ENCODE measurements at regions not wholly inside any gene's neighbourhood (a gene's known extent, or its start where the extent isn't known, plus 50 kb on each side); places are given as distances from the start of the nearest gene placed in this dataset.
"Not testable (repeated sequence)": the region's sequence is repeated elsewhere in the genome, so short reads cannot be mapped to it uniquely, and the experiment has no call there.

DNA sequence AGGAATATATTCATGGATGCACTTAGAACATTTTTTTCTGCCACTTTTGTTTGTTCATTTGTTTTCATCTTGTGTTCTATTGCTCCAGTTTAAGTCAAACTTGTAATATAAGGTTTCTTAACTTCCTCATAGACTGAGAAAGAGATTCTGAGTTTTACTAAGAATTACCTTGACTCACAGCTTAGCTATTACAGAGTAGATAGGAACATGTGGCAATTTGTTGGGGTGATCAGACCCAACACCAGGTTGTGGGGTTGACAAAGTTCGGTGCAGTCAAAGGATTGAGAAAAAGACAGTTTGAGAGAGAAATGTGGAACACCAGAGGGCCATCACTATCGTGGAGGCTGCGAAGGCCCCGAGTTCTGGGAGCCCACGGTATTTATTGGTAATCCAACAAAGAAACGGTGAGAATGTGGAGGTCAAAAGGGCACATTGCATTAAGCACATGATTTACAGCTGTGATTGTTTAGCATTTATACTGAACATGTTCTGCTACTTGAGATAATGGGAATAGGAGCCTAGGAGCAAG is 2526.0 kb downstream of the PCDH9 start:
- no peak for DNase-seq (ENCODE audit: low read depth, low spot score)
- H3K27ac ChIP-seq: peak overlapping the region; percentile 16

GRCh38 chr13:64697226-64697625 is 2532.9 kb downstream of the PCDH9 start:
- H3K27ac ChIP-seq: no peak overlapping the region
- DNase-seq (ENCODE audit: low read depth, low spot score): no peak

GRCh38 chr13:64688893-64689677 is 2541.1 kb downstream of the PCDH9 start:
- no peak for DNase-seq (ENCODE audit: low read depth, low spot score)
- peak overlapping the region; percentile 88 for H3K27ac ChIP-seq

DNA sequence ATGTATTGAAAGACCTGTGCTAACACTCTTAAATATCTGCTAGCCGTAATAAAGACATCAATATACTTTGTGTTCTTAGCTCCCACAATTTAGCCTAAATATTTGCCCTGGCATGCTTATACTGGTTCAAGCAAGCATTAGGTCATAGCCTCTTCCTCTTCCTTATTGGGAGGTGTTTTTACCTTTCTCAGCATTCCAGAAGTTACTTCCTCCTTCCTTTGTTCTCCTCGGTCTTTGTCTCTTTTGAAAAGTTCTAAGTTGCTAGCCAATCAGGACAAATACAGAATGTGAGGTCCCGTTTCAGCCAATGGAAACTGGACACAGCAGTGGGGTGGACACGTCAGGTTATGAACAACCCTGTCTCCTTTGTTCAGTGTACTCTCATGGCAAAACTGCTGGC is 2543.6 kb downstream of the PCDH9 start:
- peak overlapping the region; percentile 68 for H3K27ac ChIP-seq
- not testable (repeated sequence) for DNase-seq (ENCODE audit: low read depth, low spot score)

DNA sequence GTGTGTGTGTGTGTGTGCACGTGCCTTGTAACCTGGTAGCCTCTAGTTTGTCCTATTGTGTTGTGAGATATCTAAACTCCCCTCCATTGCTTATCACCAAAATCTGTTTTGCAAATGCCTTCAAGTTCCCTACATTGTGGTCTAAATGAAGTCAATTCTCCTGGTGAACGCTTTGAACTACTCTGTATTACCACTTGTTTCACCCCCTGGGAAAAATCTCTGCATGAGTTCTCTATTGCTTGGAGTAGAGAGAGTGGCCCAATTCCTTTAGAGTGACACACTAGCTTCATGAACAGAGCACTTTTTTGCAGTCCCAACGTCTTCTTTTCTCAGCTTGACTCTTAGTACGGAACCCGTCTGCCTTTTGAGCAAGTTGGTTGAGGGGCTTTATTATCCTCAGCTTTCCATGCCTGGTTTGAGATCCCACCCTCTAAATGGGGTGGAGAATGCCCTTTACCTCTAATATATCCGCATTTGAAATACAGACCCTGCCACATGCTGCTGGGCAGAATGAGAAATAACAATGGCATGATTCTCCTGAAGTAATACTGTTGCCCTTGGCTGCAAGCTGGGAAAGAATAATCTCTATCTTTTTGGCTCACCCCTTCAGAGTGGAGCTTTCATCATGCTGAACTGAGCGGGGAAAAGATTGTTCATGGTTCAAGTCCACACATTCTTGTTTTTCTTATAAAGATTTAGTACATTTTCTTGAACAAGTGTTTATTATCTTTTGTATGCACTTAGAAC is 2545.3 kb downstream of the PCDH9 start:
- H3K27ac ChIP-seq: no peak overlapping the region
- DNase-seq (ENCODE audit: low read depth, low spot score): no peak

GRCh38 chr13:64684108-64684507 is 2546.0 kb downstream of the PCDH9 start:
- H3K27ac ChIP-seq: no peak overlapping the region
- DNase-seq (ENCODE audit: low read depth, low spot score): no peak

DNA sequence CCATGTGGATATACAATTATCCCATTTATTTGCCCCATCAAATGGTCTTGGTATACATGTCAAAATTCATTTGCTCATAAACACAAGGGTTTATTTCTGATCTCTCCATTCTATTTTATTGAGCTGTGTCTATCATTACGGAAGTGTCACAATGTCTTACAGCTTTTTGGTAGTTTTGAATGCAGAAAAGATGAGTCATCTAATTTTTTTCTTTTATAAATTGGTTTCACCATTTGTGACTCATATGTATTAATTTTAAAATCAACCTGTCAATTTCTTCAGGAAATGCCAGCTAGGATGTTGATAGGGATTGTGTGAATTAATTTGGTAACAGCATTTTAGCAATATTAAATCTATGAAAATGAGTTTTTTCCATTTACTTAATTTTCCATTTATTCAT is 2549.4 kb downstream of the PCDH9 start:
- H3K27ac ChIP-seq: no peak overlapping the region
- no peak for DNase-seq (ENCODE audit: low read depth, low spot score)

DNA sequence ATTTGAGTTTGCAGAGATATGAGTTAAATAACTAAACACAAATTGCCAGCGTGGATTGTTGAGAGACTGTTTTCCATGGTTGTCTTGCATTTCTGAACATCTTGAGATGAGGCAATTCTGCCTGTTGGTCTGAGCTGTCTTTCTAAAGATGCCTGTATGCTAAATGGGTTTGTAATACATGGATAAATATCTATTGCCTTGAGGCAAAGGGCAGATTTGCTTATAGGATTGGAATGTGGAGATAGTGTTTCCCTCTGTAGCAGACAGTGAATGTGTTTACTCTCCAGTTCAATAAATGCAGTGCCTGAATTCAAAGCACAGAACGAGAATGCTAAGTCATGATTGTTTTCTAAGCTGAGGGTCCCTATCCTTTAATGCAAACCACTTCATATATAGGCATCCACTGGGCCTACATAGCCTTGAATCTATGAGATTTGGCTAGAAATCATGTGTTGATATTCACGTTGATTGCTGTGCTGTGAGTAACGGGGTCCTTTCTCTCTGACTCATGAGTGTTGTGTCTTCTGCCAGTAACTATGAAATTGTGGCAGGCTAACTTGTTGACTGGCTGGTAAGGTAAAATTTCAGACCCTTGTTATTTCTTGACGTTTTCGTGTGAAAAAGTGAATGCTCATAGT is 2554.8 kb downstream of the PCDH9 start:
- peak overlapping the region; percentile 50 for H3K27ac ChIP-seq
- no peak for DNase-seq (ENCODE audit: low read depth, low spot score)

DNA sequence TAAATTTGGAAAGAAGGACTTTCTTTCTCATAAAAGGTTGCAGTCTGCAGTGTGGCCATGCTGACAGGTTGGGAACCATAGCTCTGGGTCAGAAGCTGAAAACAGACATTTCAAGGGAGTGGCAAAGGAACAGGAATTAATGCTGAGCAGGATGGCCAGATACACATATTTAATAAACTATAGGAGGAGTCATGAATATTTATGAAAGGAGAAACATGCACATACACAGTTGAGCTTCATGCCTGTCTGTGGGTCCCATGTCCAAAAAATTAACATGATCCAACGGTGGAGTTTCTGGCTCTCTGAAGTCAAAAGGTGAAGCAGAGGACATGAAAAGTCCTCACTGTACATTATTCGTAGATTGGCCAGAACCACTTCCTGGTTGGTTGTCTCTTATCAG is 2556.0 kb downstream of the PCDH9 start:
- DNase-seq (ENCODE audit: low read depth, low spot score): no peak
- H3K27ac ChIP-seq: peak overlapping the region; percentile 50

DNA sequence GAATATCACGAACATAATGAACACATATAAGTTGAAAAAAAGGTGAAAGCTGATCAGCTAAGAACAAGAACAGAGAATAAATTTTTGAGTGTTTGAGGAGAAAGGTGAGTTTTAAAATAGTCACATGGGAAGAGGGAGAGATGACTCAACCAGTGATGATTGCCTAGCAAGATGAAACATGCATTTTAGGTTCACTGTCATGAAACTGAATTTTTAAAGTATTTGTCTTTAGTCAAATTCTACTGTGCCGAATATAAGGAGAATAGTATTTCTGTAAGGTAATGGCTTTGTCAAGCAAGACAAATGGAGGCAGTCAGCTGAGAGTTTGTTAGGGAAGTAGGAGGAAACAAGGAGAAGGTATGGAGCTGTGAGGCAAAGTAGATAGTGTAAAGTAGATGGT is 2557.4 kb downstream of the PCDH9 start:
- peak overlapping the region; percentile 62 for H3K27ac ChIP-seq

GRCh38 chr13:64662887-64663593 is 2567.1 kb downstream of the PCDH9 start:
- H3K27ac ChIP-seq: no peak overlapping the region
- DNase-seq (ENCODE audit: low read depth, low spot score): no peak

More for the DNA sequence above, 2557.4 kb downstream of the PCDH9 start:
- no peak for DNase-seq (ENCODE audit: low read depth, low spot score)

- no peak overlapping the region for H3K27ac ChIP-seq
Observed at GRCh38 chr13:64648293-64648692, 2581.8 kb downstream of the PCDH9 start.

GRCh38 chr13:64643066-64643465 is 2587.1 kb downstream of the PCDH9 start:
- DNase-seq (ENCODE audit: low read depth, low spot score): no peak

More at GRCh38 chr13:64648293-64648692, 2581.8 kb downstream of the PCDH9 start:
- no peak for DNase-seq (ENCODE audit: low read depth, low spot score)

DNA sequence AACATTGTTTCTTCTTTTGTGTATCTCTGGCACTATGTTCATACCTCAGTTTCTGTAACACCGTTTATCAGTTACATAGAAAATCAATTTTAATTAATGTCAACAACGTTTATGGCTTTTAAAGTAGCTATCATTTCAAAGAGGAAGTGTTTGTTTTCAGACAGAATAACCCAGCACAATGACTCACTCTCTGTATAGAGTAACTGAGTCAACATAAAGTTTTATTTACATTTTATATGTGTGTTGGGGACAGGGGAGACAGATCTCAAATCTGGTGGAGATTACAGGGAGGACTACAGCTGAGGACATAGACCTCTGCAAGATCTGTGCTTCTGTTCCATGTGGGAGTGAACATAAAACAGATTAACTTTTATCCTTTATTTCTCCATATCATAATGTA is 2590.1 kb downstream of the PCDH9 start:
- DNase-seq (ENCODE audit: low read depth, low spot score): no peak

More at GRCh38 chr13:64643066-64643465, 2587.1 kb downstream of the PCDH9 start:
- H3K27ac ChIP-seq: no peak overlapping the region

GRCh38 chr13:64639206-64639605 is 2590.9 kb downstream of the PCDH9 start:
- H3K27ac ChIP-seq: no peak overlapping the region
- no peak for DNase-seq (ENCODE audit: low read depth, low spot score)

More for the DNA sequence above, 2590.1 kb downstream of the PCDH9 start:
- H3K27ac ChIP-seq: no peak overlapping the region

DNA sequence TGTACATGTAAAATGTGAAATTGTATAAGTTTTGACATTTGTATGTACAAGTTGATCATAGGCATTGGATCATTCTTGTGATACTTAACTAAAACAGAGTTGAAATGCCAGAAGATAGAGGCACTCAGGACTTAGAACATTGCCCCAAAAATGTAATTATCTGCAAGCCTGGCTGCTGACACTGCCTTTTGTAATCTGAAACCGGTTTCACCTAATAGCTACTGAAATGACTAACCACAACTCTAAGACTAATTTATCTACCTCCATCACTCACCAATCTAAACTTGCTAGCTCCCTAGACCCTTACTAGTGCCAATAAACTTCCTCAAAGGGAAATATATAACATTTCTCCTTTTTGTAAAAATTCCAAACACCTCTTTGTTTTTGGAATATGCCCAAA is 2596.2 kb downstream of the PCDH9 start:
- DNase-seq (ENCODE audit: low read depth, low spot score): no peak

GRCh38 chr13:64627654-64628053 is 2602.5 kb downstream of the PCDH9 start:
- no peak for DNase-seq (ENCODE audit: low read depth, low spot score)
- H3K27ac ChIP-seq: no peak overlapping the region

More for the DNA sequence above, 2596.2 kb downstream of the PCDH9 start:
- no peak overlapping the region for H3K27ac ChIP-seq

DNA sequence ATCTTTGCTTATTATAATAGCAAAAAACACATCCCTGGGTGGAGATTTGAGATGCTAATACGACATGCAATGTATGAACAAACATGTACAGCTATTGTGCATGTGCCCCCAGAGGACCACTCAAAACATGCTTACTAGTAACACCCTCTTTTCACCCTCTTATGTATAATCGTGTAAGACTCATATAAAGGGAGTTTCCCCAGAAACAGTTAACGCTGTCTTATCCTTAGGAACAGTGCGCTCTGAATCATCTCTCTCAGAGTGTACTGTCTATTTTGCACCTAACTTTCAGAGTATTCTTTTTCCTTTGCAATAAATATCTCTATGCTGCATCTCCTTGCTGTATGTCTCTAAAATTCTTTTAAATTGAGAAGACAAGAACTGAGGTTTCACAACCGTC is 2604.0 kb downstream of the PCDH9 start:
- H3K27ac ChIP-seq: no peak overlapping the region
- DNase-seq (ENCODE audit: low read depth, low spot score): no peak

GRCh38 chr13:64617231-64617630 is 2612.9 kb downstream of the PCDH9 start:
- DNase-seq (ENCODE audit: low read depth, low spot score): no peak
- no peak overlapping the region for H3K27ac ChIP-seq

- no peak for DNase-seq (ENCODE audit: low read depth, low spot score)
- no peak overlapping the region for H3K27ac ChIP-seq
Observed at GRCh38 chr13:64591971-64592370, 2638.2 kb downstream of the PCDH9 start.
